A172 (cell line): ENCODE measurements at regions not wholly inside any gene's neighbourhood (a gene's known extent, or its start where the extent isn't known, plus 50 kb on each side); places are given as distances from the start of the nearest gene placed in this dataset.

ENCODE experiments used
- DNase-seq: peaks from one replicate; pipeline ENCODE4 v3.0.0-alpha.2; 2015; ENCODE audit warnings: low spot score

DNA sequence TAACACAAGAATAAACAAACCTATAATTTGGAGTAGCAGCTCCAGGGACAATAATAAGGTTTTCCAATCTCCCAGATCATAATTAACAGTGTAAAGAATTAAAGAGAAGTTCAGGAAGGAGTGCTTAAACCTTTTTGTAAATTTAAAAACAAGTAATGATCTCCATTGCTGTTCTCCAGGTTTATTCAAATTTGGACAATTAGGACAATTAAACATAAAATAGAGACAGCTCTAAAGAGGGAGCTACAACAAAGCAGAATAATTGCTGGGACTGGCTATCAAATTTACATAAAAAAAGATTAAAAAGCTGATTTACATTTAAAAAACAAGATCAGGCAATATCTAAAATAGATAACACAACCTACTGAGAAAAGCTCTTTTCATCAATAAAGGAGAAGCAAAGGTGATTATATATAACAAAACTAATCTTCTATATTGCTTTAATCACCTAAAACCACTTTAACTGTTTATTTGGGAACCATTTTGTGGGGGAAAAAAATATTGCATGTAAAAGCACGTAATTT, 80.1 kb upstream of the CREB1 start:
- DNase-seq, result no peak

DNA sequence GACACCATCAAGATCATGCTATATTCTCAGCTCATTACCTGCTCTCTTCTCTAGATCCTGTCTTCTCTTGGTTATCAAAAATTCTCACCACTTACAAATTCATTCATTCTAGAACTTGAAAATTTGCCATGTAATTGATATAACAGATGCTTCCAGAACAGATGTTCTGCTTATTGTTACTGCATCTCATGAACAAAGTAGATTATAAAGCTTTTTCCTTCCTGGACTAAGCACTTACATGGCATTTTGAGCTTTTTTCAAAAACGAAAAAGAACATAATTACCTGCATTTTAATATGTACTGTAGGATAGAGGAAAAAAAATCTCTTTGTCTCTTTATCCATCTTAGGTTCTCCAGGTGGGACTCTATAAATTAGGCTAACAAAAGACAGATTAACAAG, 79.6 kb upstream of the CREB1 start:
- no peak for DNase-seq

DNA sequence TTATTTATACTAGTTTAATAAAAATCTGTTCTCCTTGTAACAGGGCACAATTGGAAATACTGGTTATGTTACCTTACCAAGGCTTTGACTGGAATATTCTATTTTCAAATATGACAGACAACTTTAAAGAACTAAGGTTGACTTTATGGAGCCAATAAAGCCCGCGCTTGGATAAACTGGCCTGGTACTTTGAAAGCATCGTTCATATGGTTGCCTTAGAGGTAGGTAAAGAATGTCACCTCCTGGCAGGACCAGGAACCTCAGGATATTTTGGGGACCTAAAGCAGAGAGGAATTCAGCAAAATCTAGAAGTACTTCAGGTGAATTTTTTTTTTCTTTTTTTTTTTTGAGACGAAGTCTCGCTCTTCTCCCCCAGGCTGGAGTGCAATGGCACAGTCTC, 71.2 kb upstream of the CREB1 start:
- DNase-seq, result no peak

DNA sequence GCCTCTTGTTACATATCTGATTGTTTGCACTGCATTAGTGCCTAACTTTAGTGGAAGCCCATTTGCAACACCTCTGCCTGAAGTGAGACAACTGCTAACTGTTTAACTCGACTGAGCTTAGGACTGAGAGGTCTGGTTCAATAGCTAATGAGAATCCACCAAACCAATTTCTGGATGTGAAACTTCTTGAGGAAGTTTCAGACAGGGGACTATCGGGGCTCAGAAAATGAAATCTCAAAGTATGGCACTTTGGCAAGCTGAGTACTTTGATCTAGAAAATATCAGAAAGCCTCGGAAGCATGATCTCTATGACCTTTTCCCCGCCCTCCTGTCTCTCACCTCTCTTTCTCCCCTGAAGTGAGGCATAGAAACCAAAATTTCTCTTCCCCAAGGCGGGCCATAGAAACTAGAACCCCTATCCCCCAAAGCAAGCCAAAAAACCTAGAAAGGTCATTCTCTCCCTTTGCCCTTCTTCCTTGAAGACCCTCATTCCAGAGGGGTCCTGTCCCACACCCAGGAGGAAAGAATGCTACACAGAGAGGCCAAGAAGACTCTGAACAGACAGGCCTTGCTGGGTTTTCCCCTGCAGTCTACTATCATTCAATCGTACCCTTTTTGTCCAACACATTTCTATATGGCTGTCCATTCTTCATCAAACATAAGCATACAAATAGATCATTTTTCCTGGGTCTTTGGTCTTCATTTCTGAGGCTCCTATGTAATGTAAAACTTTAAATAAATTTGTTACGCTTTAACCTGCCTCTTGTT, 69.6 kb upstream of the CREB1 start:
- no peak for DNase-seq

DNA sequence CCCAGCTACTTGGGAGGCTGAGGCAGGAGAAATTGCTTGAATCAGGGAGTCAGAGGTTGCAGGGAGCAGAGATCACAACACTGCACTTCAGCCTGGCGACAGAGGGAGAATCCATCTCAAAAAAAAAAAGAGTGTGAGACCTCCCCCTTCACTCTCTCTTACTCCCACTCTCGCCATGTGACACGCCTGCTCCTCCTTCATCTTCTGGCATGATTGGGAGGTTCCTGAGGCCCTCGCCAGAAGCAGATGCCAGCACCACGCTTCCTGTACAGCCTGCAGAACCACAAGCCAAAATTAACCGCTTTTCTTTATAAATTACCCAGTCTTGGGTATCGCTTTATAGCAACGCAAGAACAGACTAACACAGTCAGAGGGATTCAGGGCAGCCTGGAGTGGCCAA, 66.3 kb upstream of the CREB1 start:
- DNase-seq, result no peak

DNA sequence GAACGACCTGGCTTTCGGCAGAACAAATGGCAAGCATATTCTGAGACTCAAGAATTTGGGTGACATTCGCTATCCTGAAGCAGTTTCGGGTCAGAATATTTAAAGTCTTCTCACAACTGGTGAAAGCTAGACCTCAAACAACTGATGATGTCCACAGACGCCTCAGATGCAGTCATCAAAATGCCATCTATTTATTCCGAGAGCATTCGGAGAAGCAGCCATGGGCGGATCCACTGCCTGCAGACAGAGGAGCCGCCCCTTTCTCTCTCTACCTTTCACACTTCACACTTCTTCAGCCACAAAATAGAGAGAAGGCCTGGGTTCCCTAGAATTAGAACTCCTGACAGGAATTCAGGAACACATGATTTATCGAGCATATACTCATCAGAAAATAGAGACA, 65.8 kb upstream of the CREB1 start:
- no peak for DNase-seq

DNA sequence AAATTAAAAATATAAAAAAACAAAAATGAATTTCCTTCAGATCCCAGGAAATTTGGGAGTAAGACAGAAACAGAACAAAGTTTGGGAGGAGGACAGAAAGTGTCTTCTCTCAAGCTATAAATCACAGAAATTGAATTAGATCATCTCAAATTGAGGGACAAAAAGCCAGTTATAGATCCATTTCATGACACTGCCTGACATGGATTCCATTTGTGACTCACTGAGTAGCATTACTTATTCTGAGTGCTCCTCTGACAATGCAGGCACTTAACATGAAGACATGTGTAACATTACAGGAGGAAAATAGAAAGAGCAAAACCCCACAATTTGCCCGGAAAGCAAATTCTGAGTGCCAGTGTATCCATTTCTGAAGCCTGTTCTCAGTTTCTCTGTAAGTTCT, 63.9 kb upstream of the CREB1 start:
- no peak for DNase-seq

DNA sequence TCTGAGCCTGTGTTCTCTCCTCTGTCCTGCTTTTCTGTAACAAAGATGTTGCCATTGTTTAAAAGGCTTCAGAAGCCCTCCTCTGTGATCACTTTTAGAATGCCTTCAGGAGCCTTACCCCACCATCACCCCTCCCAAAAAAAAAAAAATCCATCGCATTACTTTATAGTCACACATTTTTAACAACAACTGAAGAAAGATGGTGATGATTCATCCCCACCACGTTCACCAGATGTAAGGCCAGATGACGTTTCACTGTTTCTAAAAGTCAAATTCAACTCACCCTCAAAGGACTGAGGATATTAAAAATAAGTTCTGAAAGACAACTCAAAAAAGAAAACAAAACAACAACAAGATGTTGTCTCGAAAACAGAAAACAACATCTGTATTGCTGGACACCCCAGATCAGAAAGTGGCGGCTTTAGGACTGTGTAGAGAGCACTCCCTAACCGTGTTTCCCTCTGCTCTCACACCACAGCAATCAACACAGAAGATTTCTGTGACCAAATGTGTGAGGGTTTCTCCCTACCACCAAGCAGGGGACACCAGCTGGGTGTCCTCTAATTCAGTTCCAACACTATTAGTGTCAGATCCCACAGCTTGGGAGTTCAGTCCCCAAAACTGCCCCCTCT, 61.9 kb upstream of the CREB1 start:
- peak; percentile 57 for DNase-seq

DNA sequence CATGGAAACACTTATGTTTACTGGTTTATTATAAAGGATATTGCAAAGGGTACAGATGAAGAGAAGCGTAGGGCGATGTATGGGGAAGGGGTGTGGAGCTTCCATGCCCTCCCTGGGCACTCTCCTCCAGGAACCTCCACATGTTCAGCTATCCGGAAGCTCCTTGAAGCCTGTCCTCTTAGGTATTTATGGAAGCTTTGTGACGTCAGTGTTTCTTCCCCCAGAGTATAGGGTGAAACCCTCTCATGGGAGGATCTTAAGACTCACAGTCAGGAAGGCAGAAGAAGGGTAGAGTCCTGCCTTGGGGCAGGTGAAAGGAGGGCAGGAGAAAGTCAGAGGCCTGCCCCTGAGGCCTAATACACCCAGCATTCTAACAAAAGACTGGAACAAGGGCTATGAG, 61.3 kb upstream of the CREB1 start:
- no peak for DNase-seq

DNA sequence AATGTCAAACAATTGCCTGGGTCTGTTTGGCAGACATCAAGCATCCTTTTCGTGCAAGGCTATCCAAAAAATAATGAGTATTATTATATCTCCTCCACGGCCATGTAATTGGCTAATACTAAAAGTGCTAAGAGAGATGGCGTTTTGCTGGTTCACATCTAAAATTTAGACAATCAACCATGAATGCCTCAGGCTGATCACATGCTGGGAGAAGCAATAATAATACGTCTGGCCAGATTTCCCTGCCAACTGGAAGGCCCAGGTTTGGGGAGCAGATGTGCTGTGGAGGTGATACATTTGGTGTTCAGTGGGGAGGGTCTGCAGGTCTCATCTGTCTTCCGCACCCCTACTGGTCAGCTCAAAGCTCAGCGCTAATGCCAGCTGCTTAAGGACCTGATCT, 60.3 kb upstream of the CREB1 start:
- DNase-seq, result no peak

DNA sequence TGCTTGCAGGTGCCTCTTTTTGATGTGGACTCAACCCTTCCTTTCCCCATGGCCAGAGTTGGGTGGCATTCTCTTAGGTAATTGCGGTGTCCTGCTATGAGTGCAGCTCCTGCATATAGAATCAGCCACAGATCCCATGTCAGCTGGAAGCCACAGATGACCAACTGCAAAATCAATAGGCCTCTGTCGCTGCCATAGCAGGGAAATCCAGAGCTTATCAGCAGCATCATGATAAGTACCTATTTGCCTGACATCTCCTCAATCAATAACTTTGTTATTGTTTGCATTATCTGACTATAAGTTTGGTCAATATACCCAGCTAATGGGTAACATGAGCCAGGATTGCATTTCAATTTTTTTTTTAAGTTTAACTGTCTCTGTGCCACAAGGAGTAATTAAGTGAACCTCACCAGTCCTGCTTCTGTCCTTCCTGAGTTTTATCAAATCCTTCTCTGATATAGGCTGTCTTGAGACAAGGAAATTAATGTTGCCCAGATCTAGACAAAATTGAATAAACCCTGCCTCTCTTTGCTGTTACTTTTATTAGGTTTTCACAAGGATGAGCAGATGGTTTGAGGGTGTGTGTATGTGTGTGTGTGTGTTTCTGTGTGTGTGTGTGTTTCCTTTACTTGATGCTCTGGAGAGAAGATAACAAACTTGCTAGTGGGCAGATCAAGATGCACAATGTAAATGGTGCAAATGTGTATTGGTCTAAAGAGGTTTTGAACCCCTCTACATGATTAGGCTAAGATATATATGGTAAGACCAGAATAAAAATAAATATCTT, 59.6 kb upstream of the CREB1 start:
- no peak for DNase-seq

DNA sequence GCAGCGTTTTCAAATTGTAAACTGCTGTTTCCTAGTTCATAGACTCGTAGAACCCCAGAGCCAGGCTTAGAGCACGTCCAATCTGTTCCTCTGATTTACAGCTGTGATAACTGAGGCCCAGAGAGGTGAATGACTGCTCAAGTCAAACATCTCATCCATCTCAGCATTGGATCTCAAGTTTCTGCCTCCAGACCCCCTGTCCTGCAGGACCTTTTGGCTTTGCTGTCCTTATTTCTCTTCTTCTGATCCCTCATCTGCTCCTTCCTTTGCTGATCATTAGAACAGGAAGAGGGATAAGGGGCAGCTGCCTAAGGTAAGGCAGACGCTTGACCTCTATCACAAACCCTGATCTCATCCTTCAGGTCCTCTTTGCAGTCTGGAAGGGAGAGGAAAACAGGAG, 58.5 kb upstream of the CREB1 start:
- no peak for DNase-seq

DNA sequence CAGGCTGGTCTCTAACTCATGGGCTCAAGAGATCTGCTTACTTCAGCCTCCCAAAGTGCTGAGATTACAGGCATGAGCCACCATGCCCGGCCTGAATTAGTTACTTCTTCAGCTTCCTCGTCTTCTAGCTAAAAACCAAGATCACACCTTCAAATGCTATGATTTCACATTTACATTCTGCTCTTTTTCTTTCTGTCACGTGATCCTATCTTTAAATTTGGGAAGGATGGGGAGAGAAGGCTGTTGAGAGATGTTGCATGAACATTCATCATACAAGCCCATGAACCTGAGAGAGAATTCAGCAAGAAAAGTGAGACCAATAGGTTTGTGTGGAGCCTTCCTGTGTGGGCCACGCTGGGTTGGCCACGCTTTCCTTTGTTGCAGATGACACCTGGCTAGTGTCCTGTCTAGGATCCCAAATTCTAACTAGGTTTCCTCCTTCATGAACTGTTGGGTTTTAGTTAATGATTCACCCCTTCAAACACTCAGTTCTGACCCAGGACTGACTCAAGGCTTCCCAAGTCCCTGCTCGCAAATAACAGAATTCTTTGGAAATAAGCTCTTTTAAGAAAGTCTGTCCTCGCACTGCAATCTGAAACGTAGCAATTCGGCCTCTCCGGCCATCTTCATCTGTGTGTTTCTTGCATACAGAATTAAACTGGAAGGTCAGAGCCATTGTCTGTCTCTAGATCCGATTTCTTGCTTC, 57.3 kb upstream of the CREB1 start:
- DNase-seq, result no peak

DNA sequence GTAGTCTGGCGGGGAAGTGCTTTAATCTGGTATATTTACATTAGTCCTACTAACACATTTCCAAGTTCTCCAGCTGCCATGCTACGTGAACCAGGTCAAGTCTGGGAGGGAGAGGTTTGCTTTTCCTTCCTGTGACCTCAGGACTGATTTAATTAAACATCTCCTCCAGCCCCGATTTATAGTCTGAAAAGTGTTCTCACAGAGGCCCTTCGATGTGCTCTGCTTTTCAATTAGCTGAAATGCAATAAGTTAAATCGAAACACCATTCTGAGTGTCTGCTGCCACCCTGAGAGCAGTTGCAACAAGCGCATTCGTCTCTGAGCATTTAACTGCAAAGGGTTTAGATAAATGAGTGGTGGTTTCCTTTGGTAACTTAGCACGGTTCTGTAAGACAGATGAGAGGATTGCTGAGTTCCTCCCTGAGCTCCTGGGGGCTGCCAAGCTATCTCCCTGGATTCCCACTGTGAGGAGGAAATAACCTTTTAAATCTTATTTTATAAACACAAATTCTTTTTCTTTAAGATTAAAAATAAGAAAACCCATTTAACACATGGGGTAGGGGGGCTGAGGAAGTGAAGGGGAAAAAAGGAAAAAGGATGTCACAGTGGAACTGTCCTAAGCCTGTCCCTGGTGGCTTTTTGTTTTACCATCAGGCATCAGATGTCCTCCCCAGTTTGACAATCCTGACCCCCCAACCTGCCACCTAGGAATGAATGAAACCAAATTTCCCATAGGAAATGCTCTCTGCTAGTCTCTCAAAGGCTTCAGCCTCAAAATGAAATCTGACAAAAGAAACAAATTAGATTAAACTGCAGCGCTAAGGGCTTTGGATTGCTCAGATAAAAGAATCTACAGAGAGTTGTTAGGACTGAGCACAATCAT, 56.5 kb upstream of the CREB1 start:
- peak; percentile 81 for DNase-seq

DNA sequence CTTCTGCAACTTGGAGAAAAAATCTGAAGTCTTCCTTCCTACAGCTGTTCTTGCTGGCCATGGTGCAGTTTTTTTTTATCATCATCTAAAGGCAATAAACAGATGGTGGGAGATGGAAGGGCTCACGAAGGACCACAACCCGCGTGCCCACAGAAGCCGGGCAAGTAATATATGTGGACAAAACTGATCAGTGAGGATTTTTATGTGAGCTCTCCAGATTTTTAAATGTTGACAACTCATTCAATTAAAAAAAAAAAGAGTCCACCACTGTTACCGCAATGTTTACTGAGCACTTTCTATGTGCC, 55.9 kb upstream of the CREB1 start:
- DNase-seq, result no peak

DNA sequence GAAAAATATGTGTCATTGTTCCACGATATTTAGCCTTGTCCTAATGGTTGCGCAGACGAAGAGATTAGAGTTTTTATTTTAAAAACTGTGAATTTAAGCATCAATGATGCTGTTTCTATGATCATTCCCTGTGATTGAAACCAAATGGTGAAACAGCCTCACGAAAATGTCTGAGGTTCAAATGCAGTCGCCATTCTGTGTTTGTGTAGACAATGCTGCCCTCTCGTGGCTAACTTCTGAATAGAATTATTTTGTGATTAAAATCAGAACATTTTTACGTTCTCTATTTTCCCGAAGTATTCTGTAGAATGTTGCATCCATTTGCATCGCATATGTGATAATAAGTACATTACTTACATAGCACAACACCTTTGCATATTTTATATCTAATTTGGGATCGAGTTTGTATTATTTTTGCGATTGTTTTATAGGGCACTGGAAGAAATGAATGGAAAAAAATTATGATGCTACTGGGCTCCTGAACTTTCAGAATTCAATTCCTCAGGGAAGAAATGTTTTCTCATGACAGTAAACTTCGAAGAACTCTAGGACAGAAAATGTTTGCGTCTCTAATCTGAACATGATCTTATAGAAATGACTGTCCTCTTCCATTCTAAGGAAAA, 54.8 kb upstream of the CREB1 start:
- peak; percentile 41 for DNase-seq

DNA sequence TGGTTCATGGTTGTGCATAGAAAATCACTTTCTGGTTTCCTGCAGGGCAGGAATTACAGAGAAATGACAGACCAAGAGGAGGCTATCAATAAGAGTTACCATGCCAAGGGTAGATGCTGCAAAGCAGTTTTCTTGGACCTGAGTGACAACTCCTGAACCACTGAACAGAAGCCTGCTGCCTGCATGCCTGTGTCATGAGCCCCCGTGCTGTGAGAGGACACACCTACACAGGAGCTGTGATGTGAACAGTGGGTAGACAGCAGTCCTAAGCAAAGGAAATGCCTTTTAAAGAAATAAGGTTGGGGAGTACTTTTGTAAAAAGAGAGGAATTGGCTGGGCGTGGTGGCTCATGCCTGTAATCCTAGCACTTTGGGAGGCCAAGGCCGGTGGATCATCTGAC, 54.2 kb upstream of the CREB1 start:
- DNase-seq, result peak; percentile 19

DNA sequence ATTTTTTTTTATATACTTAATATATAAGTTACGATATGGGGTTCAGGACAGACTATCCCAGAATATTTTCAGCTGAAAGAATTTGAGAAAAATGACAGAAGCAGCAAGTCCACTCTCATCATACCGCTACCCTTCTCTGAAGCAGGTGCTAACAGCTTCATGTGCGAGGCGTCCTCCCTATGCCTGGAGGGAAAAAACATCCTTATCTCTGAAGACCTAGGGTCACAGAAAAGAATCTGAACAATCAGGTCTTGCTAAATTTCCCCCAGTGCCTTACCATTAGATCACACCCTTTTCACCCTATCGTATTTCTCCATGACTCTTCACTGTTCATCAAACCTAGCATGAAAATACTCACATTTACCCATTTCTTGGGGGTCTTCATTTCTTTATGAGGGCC, 51.9 kb upstream of the CREB1 start:
- DNase-seq, result no peak

DNA sequence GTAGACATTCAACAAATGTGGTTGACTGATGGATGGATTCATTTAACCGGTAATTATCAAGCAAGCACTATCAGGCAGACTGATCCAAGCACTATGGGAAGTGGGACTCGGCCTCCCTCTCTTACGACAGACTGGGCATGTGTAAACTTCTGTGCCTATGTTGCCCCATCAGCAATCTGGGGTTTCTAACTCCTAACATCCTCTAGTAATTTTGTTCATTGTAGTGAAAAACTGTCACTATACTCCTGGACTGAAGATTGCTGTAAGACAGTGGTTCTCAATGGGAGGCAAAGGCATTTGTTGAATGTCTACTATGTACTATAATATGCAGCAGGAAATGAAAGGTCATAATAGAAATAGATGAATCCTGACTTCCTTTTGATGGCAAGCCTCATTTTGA, 51.2 kb upstream of the CREB1 start:
- no peak for DNase-seq

DNA sequence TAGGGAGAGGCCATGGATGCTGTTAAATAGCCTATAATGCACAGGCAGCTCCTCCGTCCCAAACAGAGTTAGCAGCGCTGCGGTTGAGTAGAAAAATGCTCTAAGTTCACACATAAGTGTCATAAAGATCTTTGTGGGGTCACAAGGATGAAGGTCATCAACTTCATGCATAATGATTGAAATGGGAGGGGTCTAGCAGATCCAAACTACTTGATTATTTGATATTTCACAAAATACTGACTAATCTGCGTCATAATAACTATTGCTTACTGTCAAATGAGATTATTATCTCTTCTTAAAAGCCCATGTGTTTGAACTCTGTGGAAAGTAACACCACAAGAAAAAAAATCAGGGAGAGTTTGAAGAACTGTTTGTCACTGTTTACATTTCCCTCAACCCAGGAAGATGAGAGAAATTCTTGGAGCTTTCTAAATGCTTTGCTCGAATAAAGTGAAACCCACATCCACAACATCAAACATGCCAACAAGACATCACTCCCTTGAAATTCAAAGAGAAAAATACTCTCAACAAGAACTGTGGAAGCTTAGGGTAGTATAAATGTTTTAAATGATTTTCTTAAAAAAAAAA, 50.5 kb upstream of the CREB1 start:
- DNase-seq, result no peak
